ENCODE measurements at regions not wholly inside any gene's neighbourhood (a gene's known extent, or its start where the extent isn't known, plus 50 kb on each side); places are given as distances from the start of the nearest gene placed in this dataset.

GRCh38 chr15:85956532-85957275, 123.0 kb upstream of the AGBL1 start:
- DNase-seq (ENCODE audit: low read depth, low spot score) (no peak), FAIRE-seq (no peak)
- H3K79me2 ChIP-seq (ENCODE audit: control insufficient read depth, insufficient read depth, low read length) = no peaks in the 10 kb centered on the region
- no peak overlapping the region for H3K9ac ChIP-seq (replicated peaks; ENCODE audit: extremely low read depth, insufficient read depth, low read length)
- no peak overlapping the region for H3K27ac ChIP-seq (ENCODE audit: insufficient read depth, low read depth, low read length)
- CTCF ChIA-PET = no interaction called here
- no peaks in the 10 kb centered on the region for H3K27me3 ChIP-seq (ENCODE audit: control insufficient read depth in 2 of 2, insufficient read depth in 2 of 2, low read length in 2 of 2)
- H3K4me1 ChIP-seq (ENCODE audit: control insufficient read depth, extremely low read depth, insufficient read depth, low read length) = no peaks in the 10 kb centered on the region
- BruUV-seq (replicated peaks) = no TSS peak
- no peaks in the 10 kb centered on the region for H4K20me1 ChIP-seq (replicated peaks; ENCODE audit: control insufficient read depth, extremely low read depth, insufficient read depth, low read length)
- H3K36me3 ChIP-seq (ENCODE audit: control insufficient read depth in 2 of 2, extremely low read depth in 1 of 2, insufficient read depth in 2 of 2, low read length in 2 of 2) = no peaks in the 10 kb centered on the region
- no peaks in the 10 kb centered on the region for H3K9me3 ChIP-seq (replicated peaks; ENCODE audit: control insufficient read depth, insufficient read depth, low read length)
- H3K4me3 ChIP-seq (replicated peaks in 1 of 3; ENCODE audit: insufficient read depth in 1 of 3, low read depth in 1 of 3, low read length in 3 of 3) = no peak overlapping the region
- intact Hi-C loops (cut with micrococcal nuclease) = no loop called here
- TF ChIP-seq POLR2AphosphoS5 (IDR thresholded peaks at IDR 0.05; ENCODE audit: insufficient read depth, low read depth, low read length) (no peak), JUN (IDR thresholded peaks at IDR 0.05; ENCODE audit: borderline replicate concordance, insufficient read depth, insufficient read length, low read depth) (no peak), EZH2 (IDR thresholded peaks at IDR 0.05; ENCODE audit: borderline replicate concordance, low read depth, low read length, severe bottlenecking) (no peak), MYC (IDR thresholded peaks at IDR 0.05; ENCODE audit: low read depth, low read length) (no peak), MAX (IDR thresholded peaks at IDR 0.05; ENCODE audit: insufficient read depth, insufficient read length) (no peak), FOS (IDR thresholded peaks at IDR 0.05; ENCODE audit: borderline replicate concordance, insufficient read depth, low read length) (no peak), GATA2 (IDR thresholded peaks at IDR 0.05; ENCODE audit: insufficient read depth, insufficient read length, low read depth, low read length) (no peak), POLR2A (IDR thresholded peaks at IDR 0.05; ENCODE audit: low read depth, low read length) (no peak), CTCF (IDR thresholded peaks at IDR 0.05; ENCODE audit: extremely low read depth in 1 of 2, insufficient read depth in 1 of 2, low read depth in 1 of 2, low read length in 2 of 2) (no peak)
- no peak overlapping the region for H2AFZ ChIP-seq (ENCODE audit: low read depth, low read length)
- POLR2A ChIA-PET = no interaction called here
- H3K9me1 ChIP-seq (replicated peaks; ENCODE audit: control insufficient read depth, extremely low read depth, insufficient read depth, low read length) = no peaks in the 10 kb centered on the region
- H3K4me2 ChIP-seq (ENCODE audit: insufficient read depth, low read length) = no peak overlapping the region
- dilution Hi-C loops (cut with MboI; ENCODE audit: extremely low pct_ligation_motif_present, low sequenced_read_pairs) = no loop called here

Data from endothelial cell of umbilical vein (primary cell).